ENCODE measurements at regions not wholly inside any gene's neighbourhood (a gene's known extent, or its start where the extent isn't known, plus 50 kb on each side); places are given as distances from the start of the nearest gene placed in this dataset.

GRCh38 chr15:25248583-25249235, 190.1 kb downstream of the UBE3A start:
- no peak for TF ChIP-seq EP300 (IDR thresholded peaks at IDR 0.05; ENCODE audit: low read depth)
- no peak for TF ChIP-seq POLR2AphosphoS5 (IDR thresholded peaks at IDR 0.05)
- TF ChIP-seq POLR2A (IDR thresholded peaks at IDR 0.05): no peak
- TF ChIP-seq, protein P1, sequence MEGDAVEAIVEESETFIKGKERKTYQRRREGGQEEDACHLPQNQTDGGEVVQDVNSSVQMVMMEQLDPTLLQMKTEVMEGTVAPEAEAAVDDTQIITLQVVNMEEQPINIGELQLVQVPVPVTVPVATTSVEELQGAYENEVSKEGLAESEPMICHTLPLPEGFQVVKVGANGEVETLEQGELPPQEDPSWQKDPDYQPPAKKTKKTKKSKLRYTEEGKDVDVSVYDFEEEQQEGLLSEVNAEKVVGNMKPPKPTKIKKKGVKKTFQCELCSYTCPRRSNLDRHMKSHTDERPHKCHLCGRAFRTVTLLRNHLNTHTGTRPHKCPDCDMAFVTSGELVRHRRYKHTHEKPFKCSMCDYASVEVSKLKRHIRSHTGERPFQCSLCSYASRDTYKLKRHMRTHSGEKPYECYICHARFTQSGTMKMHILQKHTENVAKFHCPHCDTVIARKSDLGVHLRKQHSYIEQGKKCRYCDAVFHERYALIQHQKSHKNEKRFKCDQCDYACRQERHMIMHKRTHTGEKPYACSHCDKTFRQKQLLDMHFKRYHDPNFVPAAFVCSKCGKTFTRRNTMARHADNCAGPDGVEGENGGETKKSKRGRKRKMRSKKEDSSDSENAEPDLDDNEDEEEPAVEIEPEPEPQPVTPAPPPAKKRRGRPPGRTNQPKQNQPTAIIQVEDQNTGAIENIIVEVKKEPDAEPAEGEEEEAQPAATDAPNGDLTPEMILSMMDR (IDR thresholded peaks at IDR 0.05): no peak
- Histone ChIP-seq H3K4me1 (no peaks in the 10 kb centered on the region), H3K9me3 (peaks cover 10 to 26% of the 10 kb centered on the region in 2 donors), H3K27me3 (no peaks in the 10 kb centered on the region), H3K27ac (no peak overlapping the region), H3K4me3 (no peak overlapping the region), H3K36me3 (no peaks in the 10 kb centered on the region)
- 94% methylated on average over 8 of the region's 8 CpGs; no CpG with 5 or more reads in 1 of the 2 donors for WGBS, 2 donors (ENCODE audit: low coverage in 1 of 2)
- in situ Hi-C loops (cut with MboI; ENCODE audit: low pct_ligation_motif_present in 1 of 4, low pct_unique_long_range_greater_than_20kb in 1 of 4, low sequenced_read_pairs in 3 of 4): no loop called here
- DNase-seq: peak; percentile 2
- intact Hi-C loops (cut with DNase I; ENCODE audit: low total_unique reads): no loop called here

DNA sequence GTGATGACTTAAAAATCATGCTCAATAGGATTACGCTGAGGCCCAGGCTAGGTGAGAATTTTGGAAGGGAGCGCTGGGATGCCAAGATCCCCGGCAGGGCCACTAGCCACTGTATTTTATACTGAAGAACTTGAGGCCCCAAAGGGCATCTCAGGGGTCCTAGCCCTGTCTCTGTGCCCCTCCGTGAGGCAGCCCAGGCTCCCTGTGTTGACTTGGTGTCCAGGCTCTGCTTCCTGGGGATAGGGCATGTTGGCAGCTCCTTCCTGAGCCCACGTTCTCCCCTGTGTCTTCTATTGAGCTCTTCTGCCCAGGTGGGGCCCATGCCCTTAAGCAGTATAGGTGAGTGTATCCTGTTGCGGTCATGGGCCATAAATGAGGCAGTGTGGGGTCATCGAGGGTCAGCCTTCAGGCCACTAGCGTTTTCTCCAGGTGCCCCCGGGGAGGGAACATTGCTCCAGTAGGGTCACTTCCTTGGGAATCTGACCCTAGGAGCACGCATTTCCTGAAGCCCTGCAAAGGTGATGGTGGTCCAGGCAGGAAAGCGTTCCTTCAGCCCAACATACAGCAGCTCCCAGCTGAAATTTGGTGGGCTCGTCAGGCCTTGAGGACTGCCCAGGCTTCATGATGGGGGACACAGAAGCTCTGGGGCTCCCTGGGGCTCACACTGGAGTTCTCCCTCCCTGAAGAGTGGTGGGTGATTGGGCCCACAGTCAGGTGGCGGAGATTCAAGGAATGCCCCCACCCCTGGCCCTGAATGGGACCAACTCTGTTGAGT, 189.4 kb downstream of the UBE3A start:
- peaks cover 10 to 27% of the 10 kb centered on the region in 2 donors for H3K9me3 ChIP-seq
- H3K4me3 ChIP-seq: no peak overlapping the region
- no peaks in the 10 kb centered on the region for H3K27me3 ChIP-seq
- TF ChIP-seq, protein P1 (IDR thresholded peaks at IDR 0.05): no peak
- TF ChIP-seq POLR2AphosphoS5 (IDR thresholded peaks at IDR 0.05): no peak
- TF ChIP-seq POLR2A (IDR thresholded peaks at IDR 0.05): no peak
- no peak for TF ChIP-seq EP300 (IDR thresholded peaks at IDR 0.05; ENCODE audit: low read depth)
- peak; percentile 1 for DNase-seq
- intact Hi-C loops (cut with DNase I; ENCODE audit: low total_unique reads): no loop called here
- no peak overlapping the region for H3K27ac ChIP-seq
- 79% methylated on average over 12 of the region's 13 CpGs; no CpG with 5 or more reads in 1 of the 2 donors for WGBS, 2 donors (ENCODE audit: low coverage in 1 of 2)
- no peaks in the 10 kb centered on the region for H3K4me1 ChIP-seq
- in situ Hi-C loops (cut with MboI; ENCODE audit: low pct_ligation_motif_present in 1 of 4, low pct_unique_long_range_greater_than_20kb in 1 of 4, low sequenced_read_pairs in 3 of 4): no loop called here
- no peaks in the 10 kb centered on the region for H3K36me3 ChIP-seq

- Histone ChIP-seq H3K9me3 (peaks cover 4 to 27% of the 10 kb centered on the region in 2 donors), H3K4me1 (no peaks in the 10 kb centered on the region), H3K27me3 (no peaks in the 10 kb centered on the region), H3K36me3 (no peaks in the 10 kb centered on the region), H3K4me3 (no peak overlapping the region), H3K27ac (no peak overlapping the region)
- DNase-seq: peak; percentile 0
- TF ChIP-seq EP300 (IDR thresholded peaks at IDR 0.05; ENCODE audit: low read depth) (no peak), POLR2AphosphoS5 (IDR thresholded peaks at IDR 0.05) (no peak), POLR2A (IDR thresholded peaks at IDR 0.05) (no peak)
- TF ChIP-seq, protein P1 (IDR thresholded peaks at IDR 0.05): no peak
- 77% methylated on average over 5 of the region's 5 CpGs; no CpG with 5 or more reads in 1 of the 2 donors for WGBS, 2 donors (ENCODE audit: low coverage in 1 of 2)
- in situ Hi-C loops (cut with MboI; ENCODE audit: low pct_ligation_motif_present in 1 of 4, low pct_unique_long_range_greater_than_20kb in 1 of 4, low sequenced_read_pairs in 3 of 4): no loop called here
- intact Hi-C loops (cut with DNase I; ENCODE audit: low total_unique reads): no loop called here
Measured at GRCh38 chr15:25250011-25250596, 188.7 kb downstream of the UBE3A start.

DNA sequence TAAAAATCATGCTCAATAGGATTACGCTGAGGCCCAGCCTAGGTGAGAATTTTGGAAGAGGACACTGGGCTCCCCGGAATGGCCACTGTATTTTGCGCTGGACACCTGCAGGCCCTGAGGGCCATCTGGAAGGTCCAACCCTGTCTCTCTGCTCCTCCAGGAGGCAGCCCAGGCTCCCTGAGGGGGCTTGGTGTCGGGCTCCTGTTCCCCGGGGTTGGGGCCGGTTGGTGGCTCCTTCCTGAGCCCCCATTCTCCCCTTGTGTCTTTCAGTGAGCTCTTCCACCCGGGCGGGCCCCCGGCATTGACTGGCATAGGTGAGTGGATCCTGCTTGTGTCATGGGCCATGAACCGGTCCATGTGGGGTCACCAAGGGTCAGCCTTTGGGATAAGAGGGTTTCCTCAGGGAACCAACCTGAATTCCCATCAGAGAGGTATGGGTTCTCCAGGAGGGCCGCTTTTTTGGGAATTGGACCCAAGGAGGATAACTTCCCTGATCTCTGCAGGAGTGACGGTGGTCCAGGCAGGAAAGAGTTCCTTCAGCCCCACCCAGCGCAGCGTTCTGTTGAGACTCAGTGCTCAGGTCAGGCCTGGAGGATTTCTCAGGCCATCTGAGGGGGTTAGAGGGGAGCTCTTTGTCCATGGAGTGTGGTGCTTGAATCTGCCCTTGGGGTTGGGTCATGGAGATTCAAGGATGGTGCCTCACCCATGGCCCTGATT, 187.8 kb downstream of the UBE3A start:
- no peak for DNase-seq
- Histone ChIP-seq H3K4me1 (no peaks in the 10 kb centered on the region), H3K9me3 (peaks cover 9 to 33% of the 10 kb centered on the region in 2 donors), H3K27me3 (no peaks in the 10 kb centered on the region), H3K36me3 (no peaks in the 10 kb centered on the region), H3K4me3 (no peak overlapping the region), H3K27ac (no peak overlapping the region)
- in situ Hi-C loops (cut with MboI; ENCODE audit: low pct_ligation_motif_present in 1 of 4, low pct_unique_long_range_greater_than_20kb in 1 of 4, low sequenced_read_pairs in 3 of 4): no loop called here
- TF ChIP-seq POLR2A (IDR thresholded peaks at IDR 0.05) (no peak), POLR2AphosphoS5 (IDR thresholded peaks at IDR 0.05) (no peak), EP300 (IDR thresholded peaks at IDR 0.05; ENCODE audit: low read depth) (no peak)
- TF ChIP-seq, protein P1 (IDR thresholded peaks at IDR 0.05): no peak
- intact Hi-C loops (cut with DNase I; ENCODE audit: low total_unique reads): no loop called here
- 92% methylated on average over 13 of the region's 14 CpGs; no CpG with 5 or more reads in 1 of the 2 donors for WGBS, 2 donors (ENCODE audit: low coverage in 1 of 2)

Measured in transverse colon (tissue), 4 donors.